Psoas muscle (tissue), 7 donors: ENCODE measurements at regions not wholly inside any gene's neighbourhood (a gene's known extent, or its start where the extent isn't known, plus 50 kb on each side); places are given as distances from the start of the nearest gene placed in this dataset.

Experiments
- ATAC-seq, 4 donors: fragments of 200-7000 bp; cut with Tn5 transposase; one replicate each; pipeline ENCODE4 v1.9.1; 2020; ENCODE audit warnings: moderate library complexity in 3 of 4, mild to moderate bottlenecking in 2 of 4
- DNase-seq, 2 donors: peaks; one replicate each; pipeline ENCODE4 v3.0.0-alpha.2; 2020
- H3K27ac ChIP-seq: fragments of 200-600 bp; one replicate; pipeline ENCODE4 v1.8.0; 2022
- H3K27me3 ChIP-seq, 3 donors: fragments of 200-600 bp in 1 of 3; one replicate each; pipeline versions ENCODE4 v1.6.1 to v1.8.0; 2013 to 2022; ENCODE audit warnings: low read length in 2 of 3, mild to moderate bottlenecking in 2 of 3, moderate library complexity in 1 of 3; ENCODE audit not compliant: insufficient read depth in 3 of 3
- H3K36me3 ChIP-seq, 2 donors: fragments of 200-600 bp in 1 of 2; one replicate each; pipeline versions ENCODE4 v1.6.1 to v1.8.0; 2013 to 2022; ENCODE audit warnings: low read depth in 1 of 2, mild to moderate bottlenecking in 1 of 2, moderate library complexity in 1 of 2; ENCODE audit not compliant: insufficient read depth in 1 of 2
- H3K4me1 ChIP-seq: fragments of 200-600 bp; one replicate; pipeline ENCODE4 v1.8.0; 2022
- H3K4me3 ChIP-seq: fragments of 200-600 bp; one replicate; pipeline ENCODE4 v1.8.0; 2022; ENCODE audit warnings: mild to moderate bottlenecking
- H3K9me3 ChIP-seq: fragments of 200-600 bp; one replicate; pipeline ENCODE4 v1.8.0; 2022
- WGBS, 3 donors: extraction: QIAGEN DNeasy Blood & Tissue Kit; methylation state at CpG; one replicate each; pipeline versions ENCODE4 v1.1.6 to v1.1.7; 2013; 5-methylcytosine and 5-hydroxymethylcytosine counted together
- intact Hi-C, 2 donors: fragments of 100-400 bp; cut with DNase I; formaldehyde crosslinking; loops; one replicate each; pipeline versions ENCODE4 v1.11.0 to v1.14.2; 2022
- TF ChIP-seq, protein P1 (sequence below): fragments of 200-600 bp; IDR thresholded peaks from one replicate; pipeline ENCODE4 v1.8.0; 2022; ENCODE audit warnings: antibody characterized with exemption
- donor health status: healthy with polysubstance abuse.
- donor health status: DM: no; HTN: no; CAD: no; lungs with moderate emphysema.
- donor health status: Bipolar disorder and iron deficiency.
- donor health status: healthy.
- donor health status: DM: yes; HTN: yes; CAD: no.
- donor health status: DM: no; HTN: no; CAD: no.
- donor health status: DM: yes; HTN: yes; CAD: no.

DNA sequence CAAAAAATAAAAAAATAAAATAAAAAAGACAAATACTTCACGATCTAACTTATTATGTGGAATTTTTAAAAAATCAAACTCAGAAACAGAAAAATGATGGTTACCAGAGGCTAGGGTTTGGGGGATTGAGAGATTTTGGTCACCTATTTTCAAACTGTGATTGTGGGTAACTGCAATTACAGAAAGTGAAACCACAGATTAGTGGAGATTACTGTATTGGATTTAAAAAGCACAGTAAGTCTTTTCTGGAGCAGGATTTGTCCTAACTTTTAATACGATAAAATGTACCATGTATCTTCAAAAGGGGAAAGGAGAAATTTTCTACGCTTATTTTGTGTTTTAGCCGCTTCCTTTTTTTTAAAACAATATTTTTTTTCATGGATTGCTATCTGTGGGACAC is 1204.9 kb upstream of the LRRTM3 start:
- TF ChIP-seq, protein P1, sequence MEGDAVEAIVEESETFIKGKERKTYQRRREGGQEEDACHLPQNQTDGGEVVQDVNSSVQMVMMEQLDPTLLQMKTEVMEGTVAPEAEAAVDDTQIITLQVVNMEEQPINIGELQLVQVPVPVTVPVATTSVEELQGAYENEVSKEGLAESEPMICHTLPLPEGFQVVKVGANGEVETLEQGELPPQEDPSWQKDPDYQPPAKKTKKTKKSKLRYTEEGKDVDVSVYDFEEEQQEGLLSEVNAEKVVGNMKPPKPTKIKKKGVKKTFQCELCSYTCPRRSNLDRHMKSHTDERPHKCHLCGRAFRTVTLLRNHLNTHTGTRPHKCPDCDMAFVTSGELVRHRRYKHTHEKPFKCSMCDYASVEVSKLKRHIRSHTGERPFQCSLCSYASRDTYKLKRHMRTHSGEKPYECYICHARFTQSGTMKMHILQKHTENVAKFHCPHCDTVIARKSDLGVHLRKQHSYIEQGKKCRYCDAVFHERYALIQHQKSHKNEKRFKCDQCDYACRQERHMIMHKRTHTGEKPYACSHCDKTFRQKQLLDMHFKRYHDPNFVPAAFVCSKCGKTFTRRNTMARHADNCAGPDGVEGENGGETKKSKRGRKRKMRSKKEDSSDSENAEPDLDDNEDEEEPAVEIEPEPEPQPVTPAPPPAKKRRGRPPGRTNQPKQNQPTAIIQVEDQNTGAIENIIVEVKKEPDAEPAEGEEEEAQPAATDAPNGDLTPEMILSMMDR = no peak
- H3K4me3 ChIP-seq = no peak overlapping the region
- H3K4me1 ChIP-seq = no peaks in the 10 kb centered on the region
- H3K9me3 ChIP-seq = no peaks in the 10 kb centered on the region
- intact Hi-C loops = no loop called here
- H3K27me3 ChIP-seq = no peaks in the 10 kb centered on the region
- ATAC-seq (no peak), DNase-seq (no peak)
- 34 to 53% (median 35%) methylated on average over 4 of the region's 4 CpGs for WGBS, 3 donors
- no peak overlapping the region for H3K27ac ChIP-seq
- H3K36me3 ChIP-seq = no peaks in the 10 kb centered on the region

DNA sequence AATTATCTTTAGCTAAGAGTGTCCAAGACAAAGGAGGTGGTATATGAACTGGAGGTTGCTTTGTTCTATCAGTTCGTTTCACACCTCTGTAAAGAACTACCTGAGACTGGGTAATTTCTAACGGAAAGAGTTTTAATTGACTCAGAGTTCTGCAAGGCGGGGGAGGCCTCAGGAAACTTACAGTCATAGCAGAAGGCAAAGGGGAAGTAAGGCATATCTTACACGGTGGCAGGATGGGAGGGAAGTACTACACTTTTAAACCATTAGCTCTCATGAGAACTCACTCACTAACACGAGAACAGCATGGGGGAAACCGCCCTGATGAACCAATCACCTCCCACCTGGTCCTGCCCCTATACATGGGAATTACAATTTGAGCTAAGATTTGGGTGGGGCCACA is 1202.3 kb upstream of the LRRTM3 start:
- WGBS, 3 donors = 77 to 87% (median 87%) methylated on average over 6 of the region's 6 CpGs
- ATAC-seq (no peak), DNase-seq (no peak)
- Histone ChIP-seq H3K4me1 (no peaks in the 10 kb centered on the region), H3K27me3 (no peaks in the 10 kb centered on the region), H3K27ac (no peak overlapping the region), H3K9me3 (no peaks in the 10 kb centered on the region), H3K36me3 (no peaks in the 10 kb centered on the region), H3K4me3 (no peak overlapping the region)
- TF ChIP-seq, protein P1 = no peak
- intact Hi-C loops = no loop called here

GRCh38 chr10:65735382-65735781 is 1190.5 kb upstream of the LRRTM3 start:
- Histone ChIP-seq H3K27me3 (no peaks in the 10 kb centered on the region), H3K9me3 (no peaks in the 10 kb centered on the region), H3K27ac (no peak overlapping the region), H3K4me3 (no peak overlapping the region), H3K36me3 (no peaks in the 10 kb centered on the region), H3K4me1 (no peaks in the 10 kb centered on the region)
- 56 to 75% (median 59%) methylated on average over 2 of the region's 2 CpGs for WGBS, 3 donors
- DNase-seq = no peak
- TF ChIP-seq, protein P1 = no peak
- ATAC-seq = no peak
- intact Hi-C loops = no loop called here

DNA sequence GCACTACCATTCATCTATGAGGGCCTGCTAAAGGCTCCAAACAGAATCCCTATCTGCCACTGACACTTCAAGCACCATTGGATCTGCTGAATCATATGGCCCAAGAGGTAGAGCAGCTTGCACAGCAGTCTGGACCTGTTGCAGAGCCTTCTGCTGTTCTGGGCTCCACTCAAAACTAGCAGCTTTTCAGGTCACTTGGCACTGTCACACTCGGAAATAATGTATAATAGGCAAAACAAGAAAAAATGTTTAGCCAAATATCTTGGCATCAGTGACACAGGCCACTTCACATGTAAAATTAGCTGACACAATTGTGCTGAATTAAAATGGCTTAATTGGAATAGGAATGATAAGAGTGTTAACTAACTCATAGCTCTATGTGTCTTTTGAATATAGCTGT is 1182.9 kb upstream of the LRRTM3 start:
- H3K4me1 ChIP-seq = no peaks in the 10 kb centered on the region
- no peak overlapping the region for H3K27ac ChIP-seq
- ATAC-seq (no peak), DNase-seq (no peak)
- 37 to 56% (median 40%) methylated on average over 1 of the region's 1 CpG for WGBS, 3 donors
- no peaks in the 10 kb centered on the region for H3K36me3 ChIP-seq
- intact Hi-C loops = no loop called here
- H3K27me3 ChIP-seq = no peaks in the 10 kb centered on the region
- TF ChIP-seq, protein P1 = no peak
- H3K4me3 ChIP-seq = no peak overlapping the region
- H3K9me3 ChIP-seq = no peaks in the 10 kb centered on the region

DNA sequence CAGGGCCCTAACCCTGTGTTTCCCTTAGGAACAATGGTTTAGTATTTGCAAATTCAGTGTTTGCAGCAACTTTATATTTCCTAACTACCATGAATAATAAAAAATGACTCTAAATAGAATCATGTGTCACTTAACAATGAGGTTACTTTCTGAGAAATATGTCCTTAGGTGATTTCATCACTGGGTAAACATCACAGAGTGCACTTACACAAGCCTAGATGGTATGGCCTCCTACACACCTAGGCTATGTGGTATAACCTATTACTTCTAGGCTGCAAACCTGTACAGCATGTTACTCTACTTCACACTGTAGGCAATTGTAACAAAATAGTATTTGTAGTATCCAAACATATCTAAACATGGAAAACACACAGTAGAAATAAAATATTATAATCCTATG is 1174.6 kb upstream of the LRRTM3 start:
- H3K4me1 ChIP-seq = no peaks in the 10 kb centered on the region
- ATAC-seq (no peak), DNase-seq (no peak)
- H3K9me3 ChIP-seq = no peaks in the 10 kb centered on the region
- TF ChIP-seq, protein P1 = no peak
- H3K36me3 ChIP-seq = no peaks in the 10 kb centered on the region
- intact Hi-C loops = no loop called here
- H3K27ac ChIP-seq = no peak overlapping the region
- H3K27me3 ChIP-seq = no peaks in the 10 kb centered on the region
- H3K4me3 ChIP-seq = no peak overlapping the region
